H9 (cell line): ENCODE measurements at regions not wholly inside any gene's neighbourhood (a gene's known extent, or its start where the extent isn't known, plus 50 kb on each side); places are given as distances from the start of the nearest gene placed in this dataset.

ENCODE experiments used
- DNase-seq: peaks from one replicate; pipeline ENCODE4 v3.0.0-alpha.2; 2017
- H2AFZ ChIP-seq: one replicate; pipeline ENCODE4 v1.6.1; 2013; ENCODE audit warnings: mild to moderate bottlenecking, low read length, control low read depth, moderate library complexity
- H2AK5ac ChIP-seq: 2 replicates; pipeline ENCODE4 v1.6.1; 2013; ENCODE audit warnings: low read length, control low read depth, mixed read lengths; ENCODE audit not compliant: insufficient read length
- H2BK120ac ChIP-seq: one replicate; pipeline ENCODE4 v1.6.1; 2013; ENCODE audit warnings: low read depth, mild to moderate bottlenecking, low read length, control low read depth, inconsistent platforms; ENCODE audit not compliant: poor library complexity, severe bottlenecking
- H2BK12ac ChIP-seq: 2 replicates; pipeline ENCODE4 v1.6.1; 2013; ENCODE audit warnings: low read length, control low read depth, mixed read lengths, low read depth; ENCODE audit not compliant: insufficient read length
- H2BK15ac ChIP-seq: 2 replicates; pipeline ENCODE4 v1.6.1; 2013; ENCODE audit warnings: low read depth, low read length, control low read depth
- H2BK20ac ChIP-seq: one replicate; pipeline ENCODE4 v1.6.1; 2013; ENCODE audit warnings: low read depth, mild to moderate bottlenecking, low read length, control low read depth, inconsistent platforms; ENCODE audit not compliant: poor library complexity, severe bottlenecking
- H2BK5ac ChIP-seq: 2 replicates; pipeline ENCODE4 v1.6.1; 2013; ENCODE audit warnings: low read length, control low read depth, mixed read lengths; ENCODE audit not compliant: insufficient read length
- H3K14ac ChIP-seq: 2 replicates; pipeline ENCODE4 v1.6.1; 2013; ENCODE audit warnings: low read length, control low read depth; ENCODE audit not compliant: insufficient read depth
- H3K18ac ChIP-seq: 2 replicates; pipeline ENCODE4 v1.6.1; 2013; ENCODE audit warnings: low read depth, mild to moderate bottlenecking, mixed read lengths, low read length, control low read depth; ENCODE audit not compliant: insufficient read length
- H3K23ac ChIP-seq: 2 replicates; pipeline ENCODE4 v1.6.1; 2013; ENCODE audit warnings: low read length, control low read depth, mixed read lengths, low read depth; ENCODE audit not compliant: insufficient read length
- H3K23me2 ChIP-seq: 2 replicates; pipeline ENCODE4 v1.6.1; 2013; ENCODE audit warnings: low read depth, mild to moderate bottlenecking, mixed read lengths, low read length, control low read depth; ENCODE audit not compliant: insufficient read length, poor library complexity, severe bottlenecking
- H3K27ac ChIP-seq: 2 replicates; pipeline ENCODE4 v1.5.1; 2013; ENCODE audit warnings: low read length, control low read depth, mixed read lengths, low read depth; ENCODE audit not compliant: insufficient read length
- H3K27me3 ChIP-seq: 2 replicates; pipeline ENCODE4 v1.6.1; 2013; ENCODE audit warnings: low read length, control low read depth, inconsistent platforms; ENCODE audit not compliant: insufficient read depth
- H3K4ac ChIP-seq: 2 replicates; pipeline ENCODE4 v1.6.1; 2013; ENCODE audit warnings: low read depth, mild to moderate bottlenecking, control low read depth, inconsistent platforms, low read length, moderate library complexity
- H3K4me1 ChIP-seq: 2 replicates; pipeline ENCODE4 v1.6.1; 2013; ENCODE audit warnings: low read length, control low read depth, inconsistent platforms; ENCODE audit not compliant: insufficient read depth
- H3K4me2 ChIP-seq: 2 replicates; pipeline ENCODE4 v1.6.1; 2013; ENCODE audit warnings: low read length, control low read depth, mixed read lengths; ENCODE audit not compliant: insufficient read length, insufficient read depth
- H3K56ac ChIP-seq: 2 replicates; pipeline ENCODE4 v1.6.1; 2013; ENCODE audit warnings: low read depth, mild to moderate bottlenecking, mixed read lengths, low read length, control low read depth; ENCODE audit not compliant: insufficient read length
- H3K79me1 ChIP-seq: 2 replicates; pipeline ENCODE4 v1.6.1; 2013; ENCODE audit warnings: low read depth, mild to moderate bottlenecking, moderate library complexity, low read length, control low read depth, inconsistent platforms; ENCODE audit not compliant: insufficient read depth, poor library complexity, severe bottlenecking
- H3K79me2 ChIP-seq: 2 replicates; pipeline ENCODE4 v1.6.1; 2013; ENCODE audit warnings: low read length, control low read depth, inconsistent platforms; ENCODE audit not compliant: insufficient read depth
- H3K9ac ChIP-seq: 2 replicates; pipeline ENCODE4 v1.6.1; 2013; ENCODE audit warnings: low read length, control low read depth, mixed read lengths; ENCODE audit not compliant: insufficient read length; ENCODE audit errors: extremely low read depth
- H3K9me3 ChIP-seq: one replicate; pipeline ENCODE4 v1.6.1; 2013; ENCODE audit warnings: low read depth, low read length, inconsistent platforms; ENCODE audit not compliant: control insufficient read depth
- H3T11ph ChIP-seq: one replicate; pipeline ENCODE4 v1.6.1; 2013; ENCODE audit warnings: mild to moderate bottlenecking, low read length, control low read depth, inconsistent platforms
- H4K20me1 ChIP-seq: one replicate; pipeline ENCODE4 v1.6.1; 2013; ENCODE audit not compliant: control insufficient read depth, insufficient read length, insufficient read depth
- H4K5ac ChIP-seq: 2 replicates; pipeline ENCODE4 v1.6.1; 2013; ENCODE audit warnings: low read depth, mild to moderate bottlenecking, mixed read lengths, low read length, control low read depth; ENCODE audit not compliant: insufficient read length
- H4K8ac ChIP-seq: replicated peaks from 2 replicates; pipeline ENCODE4 v1.6.1; 2013; ENCODE audit warnings: low read length, control low read depth, mixed read lengths, low read depth; ENCODE audit not compliant: insufficient read length
- H4K91ac ChIP-seq: 2 replicates; pipeline ENCODE4 v1.6.1; 2013; ENCODE audit warnings: low read depth, mild to moderate bottlenecking, moderate library complexity, mixed read lengths, low read length, control low read depth; ENCODE audit not compliant: insufficient read length
- H3K27ac Mint-ChIP-seq, 3 experiments: 2 replicates in 2 of 3; 3 replicates in 1 of 3; pipeline ENCODE4 v1.8.0; 2020 to 2021; ENCODE audit warnings: mixed read lengths in 3 of 3, mild to moderate bottlenecking in 1 of 3, moderate library complexity in 1 of 3
- H3K27me3 Mint-ChIP-seq: 2 replicates; pipeline ENCODE4 v1.8.0; 2021; ENCODE audit warnings: low read depth, mild to moderate bottlenecking, moderate library complexity, mixed read lengths
- H3K36me3 Mint-ChIP-seq, 3 experiments: 2 replicates in 2 of 3; 3 replicates in 1 of 3; pipeline ENCODE4 v1.8.0; 2020 to 2021; ENCODE audit warnings: low read depth in 3 of 3, mixed read lengths in 3 of 3; ENCODE audit not compliant: insufficient read depth in 1 of 3
- H3K4me1 Mint-ChIP-seq, 2 experiments: 2 replicates each; pipeline ENCODE4 v1.8.0; 2020; ENCODE audit warnings: mixed read lengths in 2 of 2
- H3K4me3 Mint-ChIP-seq, 2 experiments: 2 replicates in 1 of 2; 3 replicates in 1 of 2; pipeline ENCODE4 v1.8.0; 2020 to 2021; ENCODE audit warnings: mild to moderate bottlenecking in 2 of 2, mixed read lengths in 2 of 2, moderate library complexity in 1 of 2
- H3K9me3 Mint-ChIP-seq, 2 experiments: 2 replicates in 1 of 2; 3 replicates in 1 of 2; pipeline ENCODE4 v1.8.0; 2020; ENCODE audit warnings: mild to moderate bottlenecking in 2 of 2, mixed read lengths in 2 of 2, moderate library complexity in 1 of 2
- CTCF ChIP-seq: fragments of 200-600 bp; sonication (generic); conservative IDR thresholded peaks from 3 replicates; pipeline ENCODE4 v1.8.0; 2021; ENCODE audit warnings: antibody characterized with exemption, mild to moderate bottlenecking
- WGBS: extraction: QIAGEN DNeasy Blood & Tissue Kit; methylation state at CpG from one replicate; pipeline ENCODE4 v1.1.7; 2013; ENCODE audit warnings: missing lambda C conversion rate, low lambda C conversion rate, mixed read lengths; ENCODE audit not compliant: insufficient read length; ENCODE audit errors: extremely low coverage; 5-methylcytosine and 5-hydroxymethylcytosine counted together

GRCh38 chr9:550333-550732 is 291.2 kb upstream of the DMRT1 start:
- DNase-seq = no peak
- no peaks in the 10 kb centered on the region for H3K9me3 Mint-ChIP-seq
- H4K5ac ChIP-seq = no peak overlapping the region
- H4K8ac ChIP-seq = no peak overlapping the region
- H3K56ac ChIP-seq = no peak overlapping the region
- WGBS = no CpG with 5 or more reads among the region's 8 CpGs
- peaks cover 10 to 13% of the 10 kb centered on the region in 2 experiments for H3K4me1 Mint-ChIP-seq
- no peak overlapping the region for H2BK15ac ChIP-seq
- no peak overlapping the region for H3K4me2 ChIP-seq
- no peak overlapping the region for H2BK5ac ChIP-seq
- H3K27ac Mint-ChIP-seq = no peak overlapping the region
- H3K27me3 ChIP-seq = no peaks in the 10 kb centered on the region
- H3K9ac ChIP-seq = no peak overlapping the region
- no peak overlapping the region for H3K23ac ChIP-seq
- H3K36me3 Mint-ChIP-seq = peaks cover 0 to 3% (median 0%) of the 10 kb centered on the region in 3 experiments; a peak in 2 of 7 replicates
- no peak overlapping the region for H3K4ac ChIP-seq
- no peak overlapping the region for H2BK120ac ChIP-seq
- H4K20me1 ChIP-seq = no peaks in the 10 kb centered on the region
- no peaks in the 10 kb centered on the region for H3K27me3 Mint-ChIP-seq
- H3K18ac ChIP-seq = no peak overlapping the region
- H3K27ac ChIP-seq = no peak overlapping the region
- H3K79me1 ChIP-seq = no peaks in the 10 kb centered on the region
- H3T11ph ChIP-seq = no peak overlapping the region
- no peaks in the 10 kb centered on the region for H3K79me2 ChIP-seq
- no peaks in the 10 kb centered on the region for H3K23me2 ChIP-seq
- no peaks in the 10 kb centered on the region for H3K9me3 ChIP-seq
- no peak overlapping the region for H3K4me3 Mint-ChIP-seq
- H3K4me1 ChIP-seq = peaks cover 2% of the 10 kb centered on the region; the same call in 1 of the 2 replicates
- TF ChIP-seq CTCF = no peak
- H2AK5ac ChIP-seq = no peak overlapping the region
- no peak overlapping the region for H4K91ac ChIP-seq
- H2BK20ac ChIP-seq = no peak overlapping the region
- no peak overlapping the region for H3K14ac ChIP-seq
- H2AFZ ChIP-seq = no peak overlapping the region
- no peak overlapping the region for H2BK12ac ChIP-seq
